Upper lobe of left lung (tissue), 4 donors: ENCODE measurements at regions not wholly inside any gene's neighbourhood (a gene's known extent, or its start where the extent isn't known, plus 50 kb on each side); places are given as distances from the start of the nearest gene placed in this dataset.

Source experiments
- EP300 ChIP-seq, 4 donors: sonication (generic); formaldehyde crosslinking; IDR thresholded peaks; one replicate each; pipeline ENCODE4 v1.5.1; 2017; ENCODE audit warnings: antibody characterized with exemption in 4 of 4, control low read depth in 2 of 4
- POLR2A ChIP-seq, 4 donors: fragments of 450-650 bp; IDR thresholded peaks; one replicate each; pipeline ENCODE4 v1.5.1; 2016 to 2017; ENCODE audit warnings: antibody characterized with exemption in 4 of 4, mild to moderate bottlenecking in 2 of 4
- POLR2AphosphoS5 ChIP-seq, 2 donors: sonication (generic); formaldehyde crosslinking; IDR thresholded peaks; one replicate each; pipeline ENCODE4 v1.5.1; 2017; ENCODE audit warnings: antibody characterized with exemption in 2 of 2
- TF ChIP-seq, protein P1 (sequence below), 6 experiments: fragments of 450-650 bp in 4 of 6; fragments of 200-600 bp in 2 of 6; sonication (generic) in 2 of 6; IDR thresholded peaks; one replicate each; pipeline ENCODE4 v1.5.1; 2016 to 2019; ENCODE audit warnings: antibody characterized with exemption in 6 of 6

DNA sequence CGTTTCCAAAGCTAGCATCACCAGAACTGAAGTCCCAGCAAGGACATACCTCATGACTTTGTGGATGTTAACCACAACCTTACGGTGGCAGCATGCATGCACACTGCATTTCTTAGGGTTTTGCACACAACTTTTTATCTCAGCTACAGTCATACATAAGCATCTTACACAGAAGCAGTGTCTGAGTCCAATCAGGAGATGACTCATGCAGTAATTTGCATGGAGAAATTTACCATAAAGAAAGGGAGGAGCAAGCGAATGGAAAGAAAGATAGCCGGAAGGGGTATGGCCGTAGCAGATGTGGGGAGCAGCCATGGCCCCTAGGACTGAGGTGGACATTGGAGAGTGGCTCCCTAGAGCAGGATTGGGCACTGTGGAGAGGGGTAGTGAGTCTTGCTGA is 522.5 kb downstream of the GALR1 start:
- TF ChIP-seq POLR2A (IDR thresholded peaks at IDR 0.05) (no peak), POLR2AphosphoS5 (IDR thresholded peaks at IDR 0.05) (no peak), EP300 (IDR thresholded peaks at IDR 0.05) (no peak)
- TF ChIP-seq, protein P1, sequence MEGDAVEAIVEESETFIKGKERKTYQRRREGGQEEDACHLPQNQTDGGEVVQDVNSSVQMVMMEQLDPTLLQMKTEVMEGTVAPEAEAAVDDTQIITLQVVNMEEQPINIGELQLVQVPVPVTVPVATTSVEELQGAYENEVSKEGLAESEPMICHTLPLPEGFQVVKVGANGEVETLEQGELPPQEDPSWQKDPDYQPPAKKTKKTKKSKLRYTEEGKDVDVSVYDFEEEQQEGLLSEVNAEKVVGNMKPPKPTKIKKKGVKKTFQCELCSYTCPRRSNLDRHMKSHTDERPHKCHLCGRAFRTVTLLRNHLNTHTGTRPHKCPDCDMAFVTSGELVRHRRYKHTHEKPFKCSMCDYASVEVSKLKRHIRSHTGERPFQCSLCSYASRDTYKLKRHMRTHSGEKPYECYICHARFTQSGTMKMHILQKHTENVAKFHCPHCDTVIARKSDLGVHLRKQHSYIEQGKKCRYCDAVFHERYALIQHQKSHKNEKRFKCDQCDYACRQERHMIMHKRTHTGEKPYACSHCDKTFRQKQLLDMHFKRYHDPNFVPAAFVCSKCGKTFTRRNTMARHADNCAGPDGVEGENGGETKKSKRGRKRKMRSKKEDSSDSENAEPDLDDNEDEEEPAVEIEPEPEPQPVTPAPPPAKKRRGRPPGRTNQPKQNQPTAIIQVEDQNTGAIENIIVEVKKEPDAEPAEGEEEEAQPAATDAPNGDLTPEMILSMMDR (IDR thresholded peaks at IDR 0.05): no peak
